ENCODE measurements at regions not wholly inside any gene's neighbourhood (a gene's known extent, or its start where the extent isn't known, plus 50 kb on each side); places are given as distances from the start of the nearest gene placed in this dataset.

DNA sequence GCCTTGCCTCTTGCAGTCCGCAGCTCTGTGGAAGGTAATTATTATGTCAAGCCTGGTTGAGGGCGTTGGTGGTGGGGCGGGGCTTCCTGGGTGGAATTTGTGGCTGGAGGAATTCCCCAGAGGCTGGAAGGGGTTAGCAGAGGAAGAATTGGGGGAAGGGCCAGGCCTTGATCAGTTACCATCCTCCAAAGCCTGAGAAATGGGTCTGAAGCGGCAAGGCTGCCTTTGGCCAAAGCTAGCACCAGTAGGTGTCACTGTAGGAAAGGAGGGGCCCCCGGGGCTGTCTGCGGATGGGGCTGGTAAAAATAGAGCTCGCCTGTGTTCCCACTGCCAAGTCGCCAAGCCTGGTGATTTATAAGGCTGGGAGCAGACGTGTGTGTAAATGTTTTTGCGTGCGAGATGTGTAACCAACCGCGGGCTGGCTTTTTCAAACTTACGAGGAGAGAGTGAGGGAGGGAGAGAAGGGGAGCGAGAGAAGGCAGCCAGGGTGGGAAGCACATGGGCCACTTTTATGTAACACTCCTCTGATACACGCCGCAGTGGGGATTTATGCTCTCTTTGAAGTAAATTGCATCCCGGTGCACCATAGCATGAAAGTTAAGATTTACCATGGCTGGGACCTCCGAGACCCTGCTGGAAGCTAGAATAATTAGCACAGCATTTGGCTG lies 367.0 kb downstream of the BCOR start:
- no TSS peak for BruUV-seq (replicated peaks)
- Histone ChIP-seq H4K20me1 (ENCODE audit: insufficient read depth, low read length) (no peaks in the 10 kb centered on the region), H2BK5ac (ENCODE audit: low read depth, low read length, poor library complexity, severe bottlenecking) (no peak overlapping the region), H3K14ac (replicated peaks; ENCODE audit: low read depth, low read length) (no peak overlapping the region), H3K27ac (ENCODE audit: insufficient read depth, low read length) (no peak overlapping the region), H3K18ac (ENCODE audit: low read depth, low read length) (no peak overlapping the region), H3K4me3 (ENCODE audit: insufficient read depth, low read depth, low read length) (no peak overlapping the region), H3K9ac (ENCODE audit: low read depth, low read length) (no peak overlapping the region), H3K36me3 (ENCODE audit: control insufficient read depth, insufficient read depth, low read length) (no peaks in the 10 kb centered on the region), H2AK9ac (replicated peaks; ENCODE audit: low read depth, low read length, poor library complexity) (no peak overlapping the region), H3K23ac (ENCODE audit: low read depth, low read length) (no peak overlapping the region), H2BK20ac (ENCODE audit: low read depth, low read length) (no peak overlapping the region), H4K91ac (ENCODE audit: insufficient read depth, low read depth, low read length) (no peak overlapping the region; the same call in 1 of the 2 replicates), H4K5ac (ENCODE audit: low read depth, low read length) (no peak overlapping the region), H2AFZ (replicated peaks; ENCODE audit: low read length, poor library complexity) (peak overlapping the region; percentile 70), H3K9me3 (ENCODE audit: control insufficient read depth, insufficient read depth, low read length) (peaks cover 2% of the 10 kb centered on the region; the same call in 1 of the 2 replicates), H3K9me1 (ENCODE audit: insufficient read depth, low read length) (no peaks in the 10 kb centered on the region), H2BK15ac (ENCODE audit: low read depth, low read length) (no peak overlapping the region), H3K79me1 (ENCODE audit: low read depth in 1 of 2, low read length in 2 of 2) (no peaks in the 10 kb centered on the region), H3K27me3 (ENCODE audit: control insufficient read depth, insufficient read depth, low read length) (peaks cover 21% of the 10 kb centered on the region), H3K4me2 (ENCODE audit: low read depth, low read length) (peak overlapping the region; percentile 18; the same call in 1 of the 2 replicates), H3K56ac (ENCODE audit: extremely low read depth, insufficient read depth, low read length) (no peak overlapping the region), H2AK5ac (ENCODE audit: low read depth, low read length) (no peak overlapping the region), H3K4me1 (ENCODE audit: control insufficient read depth, insufficient read depth, low read length) (peaks cover 10% of the 10 kb centered on the region), H2BK120ac (ENCODE audit: low read depth, low read length) (no peak overlapping the region), H4K8ac (ENCODE audit: low read depth in 2 of 2, low read length in 2 of 2) (no peak overlapping the region; a peak in 1 of 4 replicates), H3K4ac (ENCODE audit: low read depth, low read length) (no peak overlapping the region; the same call in 1 of the 2 replicates)
- DNase-seq, result peak; percentile 88
- dilution Hi-C loops (cut with HindIII; ENCODE audit: low sequenced_read_pairs, unreplicated experiment) (no loop called here), intact Hi-C loops (cut with micrococcal nuclease) (loop anchor here (2.0 to 10.0 kb wide), 6 partner anchors 78 to 536 kb away; no protein-coding TSS in a partner anchor), in situ Hi-C loops (cut with MboI; ENCODE audit: low sequenced_read_pairs) (loop anchor here (10.0 kb wide), 2 partner anchors 354 to 534 kb away; no protein-coding TSS in a partner anchor)
- POLR2A ChIA-PET (ENCODE audit: unreplicated experiment), result interaction anchor here (0.6 kb wide), 1 partner anchor 367 kb away, joined by 4 read pairs; the partner anchor contains the start of gene BCOR
- peak; percentile 81 for ATAC-seq (ENCODE audit: low read depth)
- TF ChIP-seq MXI1 (IDR thresholded peaks at IDR 0.05; ENCODE audit: borderline replicate concordance, low read depth, low read length) (no peak), SMC3 (IDR thresholded peaks at IDR 0.05; ENCODE audit: low read depth, low read length) (peak; percentile 62), POLR2A (IDR thresholded peaks at IDR 0.05; ENCODE audit: low read depth, low read length) (peak; percentile 43; the same call in 1 of the 2 replicates), CEBPB (IDR thresholded peaks at IDR 0.05; ENCODE audit: low read depth, low read length) (no peak), MAZ (IDR thresholded peaks at IDR 0.05; ENCODE audit: borderline replicate concordance, low read depth, low read length) (peak; percentile 60; the same call in 1 of the 2 replicates), FOS (IDR thresholded peaks at IDR 0.05; ENCODE audit: low read depth, low read length) (no peak), RFX5 (IDR thresholded peaks at IDR 0.05; ENCODE audit: low read depth, low read length) (no peak), RCOR1 (IDR thresholded peaks at IDR 0.05; ENCODE audit: insufficient replicate concordance, low read length) (peak; percentile 81), BHLHE40 (IDR thresholded peaks at IDR 0.05; ENCODE audit: low read depth, low read length) (0 out of 2 replicates have a peak, but pooled peaks have one; percentile 14), RAD21 (IDR thresholded peaks at IDR 0.05; ENCODE audit: low read length) (peak; percentile 85), MAFK (IDR thresholded peaks at IDR 0.05; ENCODE audit: low read depth, low read length) (no peak)
- TF ChIP-seq, protein P1, sequence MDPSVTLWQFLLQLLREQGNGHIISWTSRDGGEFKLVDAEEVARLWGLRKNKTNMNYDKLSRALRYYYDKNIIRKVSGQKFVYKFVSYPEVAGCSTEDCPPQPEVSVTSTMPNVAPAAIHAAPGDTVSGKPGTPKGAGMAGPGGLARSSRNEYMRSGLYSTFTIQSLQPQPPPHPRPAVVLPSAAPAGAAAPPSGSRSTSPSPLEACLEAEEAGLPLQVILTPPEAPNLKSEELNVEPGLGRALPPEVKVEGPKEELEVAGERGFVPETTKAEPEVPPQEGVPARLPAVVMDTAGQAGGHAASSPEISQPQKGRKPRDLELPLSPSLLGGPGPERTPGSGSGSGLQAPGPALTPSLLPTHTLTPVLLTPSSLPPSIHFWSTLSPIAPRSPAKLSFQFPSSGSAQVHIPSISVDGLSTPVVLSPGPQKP (IDR thresholded peaks at IDR 0.05; ENCODE audit: borderline replicate concordance, low read depth, low read length), result no peak
- TF ChIP-seq, protein P2, sequence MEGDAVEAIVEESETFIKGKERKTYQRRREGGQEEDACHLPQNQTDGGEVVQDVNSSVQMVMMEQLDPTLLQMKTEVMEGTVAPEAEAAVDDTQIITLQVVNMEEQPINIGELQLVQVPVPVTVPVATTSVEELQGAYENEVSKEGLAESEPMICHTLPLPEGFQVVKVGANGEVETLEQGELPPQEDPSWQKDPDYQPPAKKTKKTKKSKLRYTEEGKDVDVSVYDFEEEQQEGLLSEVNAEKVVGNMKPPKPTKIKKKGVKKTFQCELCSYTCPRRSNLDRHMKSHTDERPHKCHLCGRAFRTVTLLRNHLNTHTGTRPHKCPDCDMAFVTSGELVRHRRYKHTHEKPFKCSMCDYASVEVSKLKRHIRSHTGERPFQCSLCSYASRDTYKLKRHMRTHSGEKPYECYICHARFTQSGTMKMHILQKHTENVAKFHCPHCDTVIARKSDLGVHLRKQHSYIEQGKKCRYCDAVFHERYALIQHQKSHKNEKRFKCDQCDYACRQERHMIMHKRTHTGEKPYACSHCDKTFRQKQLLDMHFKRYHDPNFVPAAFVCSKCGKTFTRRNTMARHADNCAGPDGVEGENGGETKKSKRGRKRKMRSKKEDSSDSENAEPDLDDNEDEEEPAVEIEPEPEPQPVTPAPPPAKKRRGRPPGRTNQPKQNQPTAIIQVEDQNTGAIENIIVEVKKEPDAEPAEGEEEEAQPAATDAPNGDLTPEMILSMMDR (conservative IDR thresholded peaks at IDR 0.05; ENCODE audit: low read depth, low read length), result peak; percentile 77
- TF ChIP-seq, protein P3, sequence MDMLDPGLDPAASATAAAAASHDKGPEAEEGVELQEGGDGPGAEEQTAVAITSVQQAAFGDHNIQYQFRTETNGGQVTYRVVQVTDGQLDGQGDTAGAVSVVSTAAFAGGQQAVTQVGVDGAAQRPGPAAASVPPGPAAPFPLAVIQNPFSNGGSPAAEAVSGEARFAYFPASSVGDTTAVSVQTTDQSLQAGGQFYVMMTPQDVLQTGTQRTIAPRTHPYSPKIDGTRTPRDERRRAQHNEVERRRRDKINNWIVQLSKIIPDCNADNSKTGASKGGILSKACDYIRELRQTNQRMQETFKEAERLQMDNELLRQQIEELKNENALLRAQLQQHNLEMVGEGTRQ (IDR thresholded peaks at IDR 0.05; ENCODE audit: low read depth, low read length), result no peak
- CTCF ChIA-PET, result interaction anchor here (0.6 to 1.3 kb wide), 9 partner anchors 11 to 363 kb away, joined by 3 to 4 read pairs (median 3); no protein-coding TSS in a partner anchor
- 27% methylated on average over 2 of the region's 19 CpGs; no CpG with 5 or more reads in 1 of the 2 experiments for WGBS, 2 experiments (ENCODE audit: extremely low coverage in 2 of 2, insufficient read length in 1 of 2)

All from IMR-90 (cell line).